ENCODE measurements at regions not wholly inside any gene's neighbourhood (a gene's known extent, or its start where the extent isn't known, plus 50 kb on each side); places are given as distances from the start of the nearest gene placed in this dataset.

GRCh38 chr2:236503583-236503982 is 66.0 kb upstream of the ACKR3 start:
- H3K36me3 ChIP-seq (ENCODE audit: insufficient read depth, low read length), result no peaks in the 10 kb centered on the region
- TF ChIP-seq EZH2phosphoT487 (IDR thresholded peaks at IDR 0.05; ENCODE audit: borderline replicate concordance, low read depth, low read length) (no peak), CTCF (conservative IDR thresholded peaks at IDR 0.05; ENCODE audit: low read length) (no peak)
- CTCF ChIA-PET (ENCODE audit: unreplicated experiment), result no interaction called here
- no peaks in the 10 kb centered on the region for H3K9me3 ChIP-seq (ENCODE audit: low read length)
- BruUV-seq (replicated peaks), result no TSS peak
- DNase-seq (ENCODE audit: low spot score), result no peak
- no peak overlapping the region for H3K4me2 ChIP-seq (ENCODE audit: low read length)
- H4K20me1 ChIP-seq (ENCODE audit: insufficient read depth, low read length), result no peaks in the 10 kb centered on the region
- H3K4me3 ChIP-seq (ENCODE audit: low read depth, low read length, poor library complexity, severe bottlenecking), result no peak overlapping the region
- H3K9me2 ChIP-seq (ENCODE audit: insufficient read depth, low read length), result no peaks in the 10 kb centered on the region
- H3K4me1 ChIP-seq (ENCODE audit: insufficient read depth, low read length, poor library complexity, severe bottlenecking), result no peaks in the 10 kb centered on the region
- H3K79me2 ChIP-seq (ENCODE audit: insufficient read depth, low read depth, low read length), result no peaks in the 10 kb centered on the region
- intact Hi-C loops (cut with micrococcal nuclease; ENCODE audit: unreplicated experiment), result no loop called here
- no peak overlapping the region for H2AFZ ChIP-seq (ENCODE audit: low read length)
- H3K27ac ChIP-seq (ENCODE audit: low read depth, low read length, poor library complexity, severe bottlenecking), result no peak overlapping the region
- POLR2A ChIA-PET, result interaction anchor here (1.1 kb wide), 1 partner anchor 12 kb away, joined by 3 read pairs; no protein-coding TSS in a partner anchor

- CTCF ChIA-PET (ENCODE audit: unreplicated experiment), result no interaction called here
- no peak for DNase-seq (ENCODE audit: low spot score)
- Histone ChIP-seq H2AFZ (ENCODE audit: low read length) (no peak overlapping the region), H3K36me3 (ENCODE audit: insufficient read depth, low read length) (no peaks in the 10 kb centered on the region), H3K9me3 (ENCODE audit: low read length) (no peaks in the 10 kb centered on the region), H3K4me2 (ENCODE audit: low read length) (no peak overlapping the region), H4K20me1 (ENCODE audit: insufficient read depth, low read length) (no peaks in the 10 kb centered on the region), H3K4me1 (ENCODE audit: insufficient read depth, low read length, poor library complexity, severe bottlenecking) (no peaks in the 10 kb centered on the region), H3K9me2 (ENCODE audit: insufficient read depth, low read length) (no peaks in the 10 kb centered on the region), H3K79me2 (ENCODE audit: insufficient read depth, low read depth, low read length) (no peaks in the 10 kb centered on the region), H3K4me3 (ENCODE audit: low read depth, low read length, poor library complexity, severe bottlenecking) (no peak overlapping the region), H3K27ac (ENCODE audit: low read depth, low read length, poor library complexity, severe bottlenecking) (no peak overlapping the region)
- no peak for TF ChIP-seq CTCF (conservative IDR thresholded peaks at IDR 0.05; ENCODE audit: low read length)
- no peak for TF ChIP-seq EZH2phosphoT487 (IDR thresholded peaks at IDR 0.05; ENCODE audit: borderline replicate concordance, low read depth, low read length)
- intact Hi-C loops (cut with micrococcal nuclease; ENCODE audit: unreplicated experiment), result no loop called here
- BruUV-seq (replicated peaks), result no TSS peak
- POLR2A ChIA-PET, result no interaction called here
Measured at GRCh38 chr2:236505041-236505440, 64.6 kb upstream of the ACKR3 start.

GRCh38 chr2:236505648-236506047 is 64.0 kb upstream of the ACKR3 start:
- no TSS peak for BruUV-seq (replicated peaks)
- ChIA-PET CTCF (ENCODE audit: unreplicated experiment) (no interaction called here), POLR2A (no interaction called here)
- H3K4me3 ChIP-seq (ENCODE audit: low read depth, low read length, poor library complexity, severe bottlenecking), result no peak overlapping the region
- no peak for TF ChIP-seq CTCF (conservative IDR thresholded peaks at IDR 0.05; ENCODE audit: low read length)
- no peak for TF ChIP-seq EZH2phosphoT487 (IDR thresholded peaks at IDR 0.05; ENCODE audit: borderline replicate concordance, low read depth, low read length)
- no peak overlapping the region for H3K27ac ChIP-seq (ENCODE audit: low read depth, low read length, poor library complexity, severe bottlenecking)
- no peaks in the 10 kb centered on the region for H3K4me1 ChIP-seq (ENCODE audit: insufficient read depth, low read length, poor library complexity, severe bottlenecking)
- DNase-seq (ENCODE audit: low spot score), result no peak
- no peaks in the 10 kb centered on the region for H3K9me2 ChIP-seq (ENCODE audit: insufficient read depth, low read length)
- no peaks in the 10 kb centered on the region for H3K36me3 ChIP-seq (ENCODE audit: insufficient read depth, low read length)
- no peaks in the 10 kb centered on the region for H3K79me2 ChIP-seq (ENCODE audit: insufficient read depth, low read depth, low read length)
- H2AFZ ChIP-seq (ENCODE audit: low read length), result no peak overlapping the region
- H4K20me1 ChIP-seq (ENCODE audit: insufficient read depth, low read length), result no peaks in the 10 kb centered on the region
- intact Hi-C loops (cut with micrococcal nuclease; ENCODE audit: unreplicated experiment), result no loop called here
- no peaks in the 10 kb centered on the region for H3K9me3 ChIP-seq (ENCODE audit: low read length)
- no peak overlapping the region for H3K4me2 ChIP-seq (ENCODE audit: low read length)

All from OCI-LY7 (cell line).